K562 (cell line): ENCODE measurements at regions not wholly inside any gene's neighbourhood (a gene's known extent, or its start where the extent isn't known, plus 50 kb on each side); places are given as distances from the start of the nearest gene placed in this dataset.

ENCODE experiments used
- ATAC-seq: fragments of 200-7000 bp; cut with Tn5 transposase; 3 replicates; pipeline ENCODE4 v1.9.1; 2020; ENCODE audit warnings: moderate library complexity
- BruUV-seq: library from RNA; stranded (reverse); fragments of 400-500 nt; replicated peaks from 2 replicates; lab custom pipeline; 2021; lab: Mats Ljungman, UMichigan
- CTCF ChIA-PET: fragments of 300-600 bp; formaldehyde crosslinking; extraction: SDS; loops from one replicate; lab custom pipeline; 2021; ENCODE audit warnings: low intra/inter-chr PET ratio; lab: Yijun Ruan, JAX
- POLR2A ChIA-PET: fragments of 300-600, 350-650 bp; sonication (Branson Sonifier 250); formaldehyde crosslinking; extraction: SDS; loops from one replicate; lab custom pipeline; 2021; ENCODE audit warnings: antibody characterized with exemption, inconsistent platforms; lab: Yijun Ruan, JAX
- DNase-seq, 4 experiments: peaks; one replicate each; pipeline versions ENCODE4 v3.0.0 to v3.0.0-alpha.2; 2011 to 2018; ENCODE audit warnings: low spot score in 3 of 4, mixed read lengths in 3 of 4; ENCODE audit errors: extremely low read depth in 1 of 4
- FAIRE-seq: peaks from 2 replicates; lab custom pipeline; 2011; peaks lifted over from hg19 to GRCh38; lab: Jason Lieb, UNC
- H2AFZ ChIP-seq: 2 replicates; pipeline ENCODE4 v1.6.0; 2011; ENCODE audit warnings: low read depth, low read length, control low read depth, inconsistent platforms
- H3K27ac ChIP-seq: fragments of 200-600 bp; 3 replicates; pipeline ENCODE4 v1.8.0; 2011; ENCODE audit warnings: low read depth, mild to moderate bottlenecking, control low read depth, inconsistent platforms, low read length, moderate library complexity, mixed read lengths; ENCODE audit errors: extremely low read depth
- H3K27me3 ChIP-seq, 2 experiments: fragments of 300-600 bp in 1 of 2; 2 replicates in 1 of 2; 3 replicates in 1 of 2; pipeline versions ENCODE4 v1.6.0 to v1.8.0; 2011; ENCODE audit warnings: inconsistent platforms in 2 of 2, low read length in 2 of 2, mild to moderate bottlenecking in 1 of 2, mixed read lengths in 1 of 2, moderate library complexity in 1 of 2; ENCODE audit not compliant: control insufficient read depth in 2 of 2, insufficient read depth in 2 of 2
- H3K36me3 ChIP-seq: fragments of 300-600 bp; 3 replicates; pipeline ENCODE4 v1.8.0; 2011; ENCODE audit warnings: mild to moderate bottlenecking, low read length, inconsistent platforms; ENCODE audit not compliant: control insufficient read depth, insufficient read depth
- H3K4me1 ChIP-seq, 2 experiments: fragments of 200-600 bp in 1 of 2; replicated peaks in 1 of 2; 2 replicates in 1 of 2; 3 replicates in 1 of 2; pipeline versions ENCODE4 v1.5.1 to v1.8.0; 2011; ENCODE audit warnings: inconsistent platforms in 2 of 2, low read length in 2 of 2, mild to moderate bottlenecking in 1 of 2, mixed read lengths in 1 of 2, moderate library complexity in 1 of 2; ENCODE audit not compliant: control insufficient read depth in 2 of 2, insufficient read depth in 2 of 2
- H3K4me2 ChIP-seq: 2 replicates; pipeline ENCODE4 v1.6.1; 2011; ENCODE audit warnings: low read length, control low read depth, inconsistent platforms, mixed read lengths; ENCODE audit not compliant: insufficient read depth
- H3K4me3 ChIP-seq: fragments of 200-600 bp; sonication (generic), shearing (Covaris generic); 2 replicates; pipeline ENCODE4 v1.5.1; 2016; ENCODE audit warnings: control low read depth, inconsistent platforms
- H3K79me2 ChIP-seq: fragments of 200-600 bp; 3 replicates; pipeline ENCODE4 v1.8.0; 2011; ENCODE audit warnings: low read length, inconsistent platforms; ENCODE audit not compliant: control insufficient read depth, insufficient read depth
- H3K9ac ChIP-seq, 2 experiments: 2 replicates each; pipeline versions ENCODE4 v1.6.0 to v1.6.1; 2011; ENCODE audit warnings: low read depth in 2 of 2, low read length in 2 of 2, control low read depth in 1 of 2, inconsistent platforms in 1 of 2, mild to moderate bottlenecking in 1 of 2, mixed read lengths in 1 of 2; ENCODE audit not compliant: insufficient read depth in 1 of 2
- H3K9me1 ChIP-seq: one replicate; pipeline ENCODE4 v1.6.0; 2011; ENCODE audit warnings: inconsistent platforms, mild to moderate bottlenecking, low read length, moderate library complexity; ENCODE audit not compliant: control insufficient read depth, insufficient read depth
- H3K9me3 ChIP-seq: replicated peaks from 2 replicates; pipeline ENCODE4 v1.5.1; 2011; ENCODE audit warnings: low read depth, low read length, inconsistent platforms; ENCODE audit not compliant: control insufficient read depth, insufficient read depth
- H4K20me1 ChIP-seq: replicated peaks from 2 replicates; pipeline ENCODE4 v1.6.1; 2011; ENCODE audit warnings: low read length, inconsistent platforms, mixed read lengths; ENCODE audit not compliant: control insufficient read depth, insufficient read depth
- CREB1 ChIP-seq, 2 experiments: sonication (generic) in 1 of 2; formaldehyde crosslinking in 1 of 2; IDR thresholded peaks; 2 replicates each; pipeline versions ENCODE4 v1.6.1 to v1.8.0; 2012 to 2022; ENCODE audit warnings: inconsistent platforms in 1 of 2, mild to moderate bottlenecking in 1 of 2, missing genetic modification reagents in 1 of 2, moderate library complexity in 1 of 2
- POU5F1 ChIP-seq: fragments of 150-350 bp; IDR thresholded peaks from 2 replicates; pipeline ENCODE4 v1.6.1; 2014; ENCODE audit warnings: borderline replicate concordance, low read length, low read depth, mild to moderate bottlenecking; ENCODE audit not compliant: partially characterized antibody
- SP1 ChIP-seq: sonication (generic); formaldehyde crosslinking; IDR thresholded peaks from 2 replicates; pipeline ENCODE4 v1.8.1; 2022; ENCODE audit warnings: mild to moderate bottlenecking, missing genetic modification reagents
- STAT5B ChIP-seq: fragments of 250-450 bp; sonication (Bioruptor Pico); IDR thresholded peaks from 2 replicates; pipeline ENCODE4 v1.8.0; 2021; ENCODE audit warnings: mild to moderate bottlenecking, inconsistent platforms
- WGBS: fragments of 100-300 bp; shearing (Covaris generic); methylation state at CpG from one replicate; pipeline ENCODE4 v1.1.6; 2016; ENCODE audit warnings: low coverage, mixed read lengths; ENCODE audit not compliant: insufficient coverage; ENCODE audit errors: missing lambda C conversion rate; 5-methylcytosine and 5-hydroxymethylcytosine counted together
- in situ Hi-C: fragments of 300-500 bp; cut with MboI; formaldehyde crosslinking; loops from 4 replicates; pipeline ENCODE4 v1.15.0; 2018; ENCODE audit warnings: inconsistent platforms, mixed read lengths
- intact Hi-C: fragments of 100-400 bp; cut with micrococcal nuclease; formaldehyde crosslinking; loops from 2 replicates; pipeline ENCODE4 v1.14.2; 2022

- no peaks in the 10 kb centered on the region for H4K20me1 ChIP-seq
- WGBS: 3% methylated on average over 17 of the region's 17 CpGs
- TF ChIP-seq CREB1 (IDR thresholded peaks at IDR 0.05) (no peak), CREB1 (CRISPR knock-in tag; IDR thresholded peaks at IDR 0.05) (no peak), STAT5B (no peak), SP1 (CRISPR knock-in tag) (no peak)
- no peak overlapping the region for H3K4me3 ChIP-seq
- CTCF ChIA-PET: no interaction called here
- H3K4me1 ChIP-seq: no peaks in the 10 kb centered on the region
- POLR2A ChIA-PET: no interaction called here
- H3K4me2 ChIP-seq: no peak overlapping the region
- in situ Hi-C loops: no loop called here
- no peak for ATAC-seq
- H3K9ac ChIP-seq: no peak overlapping the region
- no peak for DNase-seq
- H3K27ac ChIP-seq: no peak overlapping the region
- H3K9me1 ChIP-seq: no peaks in the 10 kb centered on the region
- H3K27me3 ChIP-seq: peaks cover 2 to 27% of the 10 kb centered on the region in 2 experiments; a peak in 3 of 5 replicates
- BruUV-seq: no TSS peak
- no peaks in the 10 kb centered on the region for H3K36me3 ChIP-seq
- no peaks in the 10 kb centered on the region for H3K79me2 ChIP-seq
- H2AFZ ChIP-seq: no peak overlapping the region
- no peaks in the 10 kb centered on the region for H3K9me3 ChIP-seq
- intact Hi-C loops: no loop called here
- FAIRE-seq: no peak
Observed at GRCh38 chr2:788227-789032, 111.2 kb upstream of the TMEM18 start.

- no peak overlapping the region for H3K4me2 ChIP-seq
- no peak for FAIRE-seq
- H3K79me2 ChIP-seq: no peaks in the 10 kb centered on the region
- no peak overlapping the region for H3K9ac ChIP-seq
- ChIA-PET POLR2A (no interaction called here), CTCF (no interaction called here)
- no peaks in the 10 kb centered on the region for H3K9me1 ChIP-seq
- H3K36me3 ChIP-seq: no peaks in the 10 kb centered on the region
- H4K20me1 ChIP-seq: no peaks in the 10 kb centered on the region
- no peak overlapping the region for H2AFZ ChIP-seq
- TF ChIP-seq POU5F1: no peak
- no peak for ATAC-seq
- H3K27me3 ChIP-seq: peaks cover 11 to 35% of the 10 kb centered on the region in 2 experiments; a peak in 4 of 5 replicates
- BruUV-seq: no TSS peak
- in situ Hi-C loops: no loop called here
- no peak for DNase-seq
- no peaks in the 10 kb centered on the region for H3K4me1 ChIP-seq
- no peak overlapping the region for H3K4me3 ChIP-seq
- intact Hi-C loops: no loop called here
- no peak overlapping the region for H3K27ac ChIP-seq
- no peaks in the 10 kb centered on the region for H3K9me3 ChIP-seq
Observed at GRCh38 chr2:784753-785152, 107.5 kb upstream of the TMEM18 start.
